GM18873 (cell line): ENCODE measurements at regions not wholly inside any gene's neighbourhood (a gene's known extent, or its start where the extent isn't known, plus 50 kb on each side); places are given as distances from the start of the nearest gene placed in this dataset.
"Not testable (repeated sequence)": the region's sequence is repeated elsewhere in the genome, so short reads cannot be mapped to it uniquely, and the experiment has no call there.

ENCODE experiments used
- ATAC-seq: cut with Tn5 transposase; IDR thresholded peaks from one replicate; pipeline ENCODE4 v1.9.1; 2021; ENCODE audit warnings: mild to moderate bottlenecking, moderate library complexity, moderate number of reproducible peaks; ENCODE audit not compliant: unreplicated experiment, low FRiP score

GRCh38 chr3:27779176-27779575 is 57.1 kb upstream of the EOMES start:
- no peak for ATAC-seq

- no peak for ATAC-seq
These were observed 67.3 kb upstream of the EOMES start for GRCh38 chr3:27789420-27789819.

- no peak for ATAC-seq
These were observed 69.8 kb upstream of the EOMES start for GRCh38 chr3:27791956-27792355.

- no peak for ATAC-seq
These were observed 70.7 kb upstream of the EOMES start for GRCh38 chr3:27792869-27793268.

- ATAC-seq: no peak
These were observed 72.1 kb upstream of the EOMES start for GRCh38 chr3:27794211-27794610.

- ATAC-seq: no peak
These were observed 74.3 kb upstream of the EOMES start for GRCh38 chr3:27796365-27796875.

GRCh38 chr3:27797773-27798172 is 75.7 kb upstream of the EOMES start:
- ATAC-seq: no peak

GRCh38 chr3:27800261-27800660 is 78.1 kb upstream of the EOMES start:
- ATAC-seq: no peak

GRCh38 chr3:27802425-27802824 is 80.3 kb upstream of the EOMES start:
- no peak for ATAC-seq

- ATAC-seq: no peak
These were observed 80.7 kb upstream of the EOMES start for GRCh38 chr3:27802849-27803248.

- ATAC-seq: no peak
These were observed 83.2 kb upstream of the EOMES start for GRCh38 chr3:27805282-27805681.

GRCh38 chr3:27813255-27813654 is 91.1 kb upstream of the EOMES start:
- ATAC-seq: no peak

GRCh38 chr3:27821609-27822008 is 99.5 kb upstream of the EOMES start:
- ATAC-seq: not testable (repeated sequence)

GRCh38 chr3:27824312-27825200 is 102.4 kb upstream of the EOMES start:
- ATAC-seq: no peak

GRCh38 chr3:27826448-27826847 is 104.3 kb upstream of the EOMES start:
- no peak for ATAC-seq

- ATAC-seq: no peak
These were observed 104.9 kb upstream of the EOMES start for GRCh38 chr3:27827041-27827440.

GRCh38 chr3:27840807-27841594 is 118.9 kb upstream of the EOMES start:
- no peak for ATAC-seq

GRCh38 chr3:27844052-27844675 is 122.0 kb upstream of the EOMES start:
- no peak for ATAC-seq

- ATAC-seq: no peak
These were observed 125.6 kb upstream of the EOMES start for GRCh38 chr3:27847697-27848096.

- ATAC-seq: no peak
These were observed 126.7 kb upstream of the EOMES start for GRCh38 chr3:27848826-27849225.

GRCh38 chr3:27859821-27860220 is 137.7 kb upstream of the EOMES start:
- ATAC-seq: no peak
